ENCODE measurements at regions not wholly inside any gene's neighbourhood (a gene's known extent, or its start where the extent isn't known, plus 50 kb on each side); places are given as distances from the start of the nearest gene placed in this dataset.

GRCh38 chr21:16311229-16311628 is 581.4 kb downstream of the USP25 start:
- no peak for DNase-seq

GRCh38 chr21:16312321-16312720 is 582.5 kb downstream of the USP25 start:
- DNase-seq = no peak

- no peak for DNase-seq
Measured at GRCh38 chr21:16315223-16315622, 585.4 kb downstream of the USP25 start.

GRCh38 chr21:16318651-16319300 is 589.0 kb downstream of the USP25 start:
- no peak for DNase-seq

GRCh38 chr21:16320110-16320509 is 590.3 kb downstream of the USP25 start:
- DNase-seq = no peak

- no peak for DNase-seq
Measured at GRCh38 chr21:16322454-16322853, 592.7 kb downstream of the USP25 start.

- no peak for DNase-seq
Measured at GRCh38 chr21:16323596-16323995, 593.8 kb downstream of the USP25 start.

- DNase-seq = no peak
Measured at GRCh38 chr21:16324630-16325029, 594.8 kb downstream of the USP25 start.

GRCh38 chr21:16330082-16330907 is 600.5 kb downstream of the USP25 start:
- no peak for DNase-seq

- DNase-seq = no peak
Measured at GRCh38 chr21:16330908-16331268, 601.1 kb downstream of the USP25 start.

- no peak for DNase-seq
Measured at GRCh38 chr21:16337266-16337665, 607.5 kb downstream of the USP25 start.

- no peak for DNase-seq
Measured at GRCh38 chr21:16342932-16343331, 613.1 kb downstream of the USP25 start.

GRCh38 chr21:16343776-16344175 is 614.0 kb downstream of the USP25 start:
- DNase-seq = no peak

GRCh38 chr21:16345757-16346156 is 616.0 kb downstream of the USP25 start:
- no peak for DNase-seq

- DNase-seq = no peak
Measured at GRCh38 chr21:16347223-16347622, 617.4 kb downstream of the USP25 start.

GRCh38 chr21:16353764-16354163 is 624.0 kb downstream of the USP25 start:
- no peak for DNase-seq

GRCh38 chr21:16357994-16358393 is 628.2 kb downstream of the USP25 start:
- DNase-seq = no peak

GRCh38 chr21:16358784-16359183 is 629.0 kb downstream of the USP25 start:
- DNase-seq = no peak

- no peak for DNase-seq
Measured at GRCh38 chr21:16363100-16363499, 633.3 kb downstream of the USP25 start.

GRCh38 chr21:16363518-16363917 is 633.7 kb downstream of the USP25 start:
- DNase-seq = no peak

- no peak for DNase-seq
Measured at GRCh38 chr21:16366207-16366606, 636.4 kb downstream of the USP25 start.

- no peak for DNase-seq
Measured at GRCh38 chr21:16367079-16367478, 637.3 kb downstream of the USP25 start.

GRCh38 chr21:16370186-16370585 is 640.4 kb downstream of the USP25 start:
- no peak for DNase-seq

- DNase-seq = no peak
Measured at GRCh38 chr21:16372586-16372985, 642.8 kb downstream of the USP25 start.

- DNase-seq = no peak
Measured at GRCh38 chr21:16376673-16377072, 646.9 kb downstream of the USP25 start.
